Progenitor cell of endocrine pancreas (in vitro differentiated cells): ENCODE measurements at regions not wholly inside any gene's neighbourhood (a gene's known extent, or its start where the extent isn't known, plus 50 kb on each side); places are given as distances from the start of the nearest gene placed in this dataset.

Source experiments
- DNase-seq: peaks from one replicate; pipeline ENCODE4 v3.0.0; 2021; ENCODE audit warnings: low spot score; ENCODE audit not compliant: unreplicated experiment
- H3K27ac Mint-ChIP-seq: 2 replicates; pipeline ENCODE4 v1.8.0; 2021; ENCODE audit warnings: mild to moderate bottlenecking, moderate library complexity, mixed read lengths
- H3K27me3 Mint-ChIP-seq: 2 replicates; pipeline ENCODE4 v1.8.0; 2021; ENCODE audit warnings: mixed read lengths
- H3K36me3 Mint-ChIP-seq: 2 replicates; pipeline ENCODE4 v1.8.0; 2022; ENCODE audit warnings: mixed read lengths; ENCODE audit not compliant: insufficient read depth
- H3K4me1 Mint-ChIP-seq: 2 replicates; pipeline ENCODE4 v1.8.0; 2021; ENCODE audit warnings: low read depth, mixed read lengths
- H3K4me3 Mint-ChIP-seq: 2 replicates; pipeline ENCODE4 v1.8.0; 2021; ENCODE audit warnings: low read depth, mild to moderate bottlenecking, moderate library complexity, mixed read lengths
- H3K9me3 Mint-ChIP-seq: 2 replicates; pipeline ENCODE4 v1.8.0; 2021; ENCODE audit warnings: low read depth, mixed read lengths
- TF ChIP-seq, protein P1 (sequence below): fragments of 200-600 bp; sonication (generic); IDR thresholded peaks from one replicate; pipeline ENCODE4 v1.5.0; 2021; ENCODE audit warnings: antibody characterized with exemption, mild to moderate bottlenecking; ENCODE audit not compliant: unreplicated experiment

DNA sequence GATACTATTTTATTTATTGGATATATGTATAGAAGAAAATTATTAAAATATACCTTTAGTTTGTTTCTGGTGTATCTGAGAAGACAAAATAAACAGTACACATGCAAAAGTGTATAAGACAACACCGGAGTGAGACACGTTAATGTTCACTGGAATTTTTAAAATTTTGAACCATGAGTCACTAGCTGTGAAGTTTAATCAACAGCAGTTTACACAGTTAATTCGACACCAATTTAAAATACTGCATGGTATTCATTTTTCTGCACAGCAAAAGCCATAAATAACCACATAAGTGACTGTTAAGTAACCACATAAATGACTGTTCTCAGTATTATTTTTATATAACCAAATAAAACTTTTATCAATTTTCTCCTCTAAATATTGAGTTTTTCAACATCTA is 418.7 kb upstream of the NBEA start:
- no peak for DNase-seq
- TF ChIP-seq, protein P1, sequence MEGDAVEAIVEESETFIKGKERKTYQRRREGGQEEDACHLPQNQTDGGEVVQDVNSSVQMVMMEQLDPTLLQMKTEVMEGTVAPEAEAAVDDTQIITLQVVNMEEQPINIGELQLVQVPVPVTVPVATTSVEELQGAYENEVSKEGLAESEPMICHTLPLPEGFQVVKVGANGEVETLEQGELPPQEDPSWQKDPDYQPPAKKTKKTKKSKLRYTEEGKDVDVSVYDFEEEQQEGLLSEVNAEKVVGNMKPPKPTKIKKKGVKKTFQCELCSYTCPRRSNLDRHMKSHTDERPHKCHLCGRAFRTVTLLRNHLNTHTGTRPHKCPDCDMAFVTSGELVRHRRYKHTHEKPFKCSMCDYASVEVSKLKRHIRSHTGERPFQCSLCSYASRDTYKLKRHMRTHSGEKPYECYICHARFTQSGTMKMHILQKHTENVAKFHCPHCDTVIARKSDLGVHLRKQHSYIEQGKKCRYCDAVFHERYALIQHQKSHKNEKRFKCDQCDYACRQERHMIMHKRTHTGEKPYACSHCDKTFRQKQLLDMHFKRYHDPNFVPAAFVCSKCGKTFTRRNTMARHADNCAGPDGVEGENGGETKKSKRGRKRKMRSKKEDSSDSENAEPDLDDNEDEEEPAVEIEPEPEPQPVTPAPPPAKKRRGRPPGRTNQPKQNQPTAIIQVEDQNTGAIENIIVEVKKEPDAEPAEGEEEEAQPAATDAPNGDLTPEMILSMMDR = no peak
- H3K36me3 Mint-ChIP-seq = no peaks in the 10 kb centered on the region
- peaks cover 6% of the 10 kb centered on the region for H3K27me3 Mint-ChIP-seq
- no peak overlapping the region for H3K4me3 Mint-ChIP-seq
- H3K9me3 Mint-ChIP-seq = peaks cover 3% of the 10 kb centered on the region
- peaks cover 13% of the 10 kb centered on the region for H3K4me1 Mint-ChIP-seq
- H3K27ac Mint-ChIP-seq = no peak overlapping the region

DNA sequence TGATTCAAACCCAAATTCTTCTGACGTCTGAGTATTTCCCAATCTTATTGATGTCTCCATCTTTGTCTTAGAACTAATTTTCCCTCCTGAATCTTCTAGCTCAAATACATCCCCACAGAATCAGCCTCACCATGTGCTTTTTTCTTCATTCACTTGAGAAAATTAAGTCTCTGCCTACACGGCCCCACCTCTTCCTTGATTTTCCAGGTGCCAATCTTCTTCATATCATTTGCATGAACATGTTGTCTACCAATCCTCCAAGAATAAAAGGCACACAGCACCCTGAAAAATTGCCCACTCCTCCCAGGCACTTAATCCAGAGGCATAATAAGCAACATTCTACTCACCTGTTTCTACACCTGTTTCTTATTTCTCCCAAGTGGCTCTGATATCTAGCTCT is 408.1 kb upstream of the NBEA start:
- DNase-seq = no peak
- Mint-ChIP-seq H3K27ac (no peak overlapping the region), H3K4me3 (no peak overlapping the region), H3K4me1 (no peaks in the 10 kb centered on the region), H3K36me3 (no peaks in the 10 kb centered on the region), H3K27me3 (no peaks in the 10 kb centered on the region), H3K9me3 (peaks cover 11% of the 10 kb centered on the region)
- TF ChIP-seq, protein P1 = no peak

- no peaks in the 10 kb centered on the region for H3K27me3 Mint-ChIP-seq
- H3K36me3 Mint-ChIP-seq = peaks cover 3% of the 10 kb centered on the region
- TF ChIP-seq, protein P1 = no peak
- H3K4me1 Mint-ChIP-seq = no peaks in the 10 kb centered on the region
- no peak overlapping the region for H3K27ac Mint-ChIP-seq
- H3K9me3 Mint-ChIP-seq = no peaks in the 10 kb centered on the region
- no peak for DNase-seq
- H3K4me3 Mint-ChIP-seq = no peak overlapping the region
Measured at GRCh38 chr13:34542321-34542720, 399.7 kb upstream of the NBEA start.

GRCh38 chr13:34543836-34544235 is 398.2 kb upstream of the NBEA start:
- TF ChIP-seq, protein P1 = no peak
- Mint-ChIP-seq H3K36me3 (peaks cover 3% of the 10 kb centered on the region), H3K27me3 (no peaks in the 10 kb centered on the region), H3K9me3 (no peaks in the 10 kb centered on the region), H3K27ac (no peak overlapping the region), H3K4me1 (no peaks in the 10 kb centered on the region), H3K4me3 (no peak overlapping the region)
- DNase-seq = no peak

- TF ChIP-seq, protein P1 = no peak
- H3K4me1 Mint-ChIP-seq = no peaks in the 10 kb centered on the region
- H3K27me3 Mint-ChIP-seq = no peaks in the 10 kb centered on the region
- H3K4me3 Mint-ChIP-seq = no peak overlapping the region
- H3K36me3 Mint-ChIP-seq = peaks cover 2% of the 10 kb centered on the region
- DNase-seq = no peak
- no peak overlapping the region for H3K27ac Mint-ChIP-seq
- H3K9me3 Mint-ChIP-seq = no peaks in the 10 kb centered on the region
Measured at GRCh38 chr13:34545461-34545860, 396.6 kb upstream of the NBEA start.
